ENCODE measurements at regions not wholly inside any gene's neighbourhood (a gene's known extent, or its start where the extent isn't known, plus 50 kb on each side); places are given as distances from the start of the nearest gene placed in this dataset.

DNA sequence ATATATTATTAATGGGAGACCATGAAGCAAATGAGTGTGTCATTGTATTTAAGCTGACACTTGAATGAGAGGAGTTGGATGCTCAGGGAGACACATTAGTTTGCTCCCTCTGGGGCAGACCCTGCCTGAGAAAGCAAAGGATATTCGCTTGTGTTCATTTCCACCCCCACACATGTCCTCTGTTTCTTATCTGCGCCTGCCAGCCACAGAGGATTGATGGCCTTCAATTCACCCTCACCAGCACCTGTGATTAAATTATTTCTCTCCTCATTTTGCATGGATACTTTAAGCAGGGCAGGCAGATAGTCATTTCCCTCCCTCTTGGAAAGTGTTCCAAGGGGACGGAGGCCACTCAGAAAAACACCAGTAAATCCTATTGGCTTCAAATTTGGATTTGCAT, 185.2 kb upstream of the GMDS start:
- in situ Hi-C loops (cut with MboI; ENCODE audit: low pct_unique_long_range_greater_than_20kb, low sequenced_read_pairs, unreplicated experiment), result no loop called here
- TF ChIP-seq, protein P1, sequence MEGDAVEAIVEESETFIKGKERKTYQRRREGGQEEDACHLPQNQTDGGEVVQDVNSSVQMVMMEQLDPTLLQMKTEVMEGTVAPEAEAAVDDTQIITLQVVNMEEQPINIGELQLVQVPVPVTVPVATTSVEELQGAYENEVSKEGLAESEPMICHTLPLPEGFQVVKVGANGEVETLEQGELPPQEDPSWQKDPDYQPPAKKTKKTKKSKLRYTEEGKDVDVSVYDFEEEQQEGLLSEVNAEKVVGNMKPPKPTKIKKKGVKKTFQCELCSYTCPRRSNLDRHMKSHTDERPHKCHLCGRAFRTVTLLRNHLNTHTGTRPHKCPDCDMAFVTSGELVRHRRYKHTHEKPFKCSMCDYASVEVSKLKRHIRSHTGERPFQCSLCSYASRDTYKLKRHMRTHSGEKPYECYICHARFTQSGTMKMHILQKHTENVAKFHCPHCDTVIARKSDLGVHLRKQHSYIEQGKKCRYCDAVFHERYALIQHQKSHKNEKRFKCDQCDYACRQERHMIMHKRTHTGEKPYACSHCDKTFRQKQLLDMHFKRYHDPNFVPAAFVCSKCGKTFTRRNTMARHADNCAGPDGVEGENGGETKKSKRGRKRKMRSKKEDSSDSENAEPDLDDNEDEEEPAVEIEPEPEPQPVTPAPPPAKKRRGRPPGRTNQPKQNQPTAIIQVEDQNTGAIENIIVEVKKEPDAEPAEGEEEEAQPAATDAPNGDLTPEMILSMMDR (IDR thresholded peaks at IDR 0.05; ENCODE audit: extremely low read depth, insufficient read depth, missing control alignments), result no peak
- DNase-seq (ENCODE audit: low spot score), result no peak

DNA sequence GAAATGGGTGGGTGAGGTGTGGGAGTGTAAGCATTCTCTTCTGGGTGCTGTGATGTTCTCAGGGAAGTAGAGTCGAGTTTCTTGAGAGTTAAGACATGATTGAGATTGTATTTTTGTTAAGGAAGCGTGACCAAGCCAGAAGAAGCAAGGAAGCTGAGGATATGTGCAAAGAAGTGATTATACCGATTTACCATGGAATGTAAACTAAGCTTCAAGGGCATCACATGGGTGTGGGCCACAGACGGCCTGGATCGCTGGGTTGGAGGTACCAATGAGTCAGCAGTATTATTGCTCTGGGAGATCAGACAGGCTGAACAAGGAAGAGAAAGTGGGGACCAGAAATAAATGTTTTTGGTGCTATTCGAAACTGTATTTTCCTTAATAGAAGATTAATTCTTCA, 184.1 kb upstream of the GMDS start:
- no peak for DNase-seq (ENCODE audit: low spot score)
- TF ChIP-seq, protein P1 (IDR thresholded peaks at IDR 0.05; ENCODE audit: extremely low read depth, insufficient read depth, missing control alignments), result no peak
- in situ Hi-C loops (cut with MboI; ENCODE audit: low pct_unique_long_range_greater_than_20kb, low sequenced_read_pairs, unreplicated experiment), result no loop called here

DNA sequence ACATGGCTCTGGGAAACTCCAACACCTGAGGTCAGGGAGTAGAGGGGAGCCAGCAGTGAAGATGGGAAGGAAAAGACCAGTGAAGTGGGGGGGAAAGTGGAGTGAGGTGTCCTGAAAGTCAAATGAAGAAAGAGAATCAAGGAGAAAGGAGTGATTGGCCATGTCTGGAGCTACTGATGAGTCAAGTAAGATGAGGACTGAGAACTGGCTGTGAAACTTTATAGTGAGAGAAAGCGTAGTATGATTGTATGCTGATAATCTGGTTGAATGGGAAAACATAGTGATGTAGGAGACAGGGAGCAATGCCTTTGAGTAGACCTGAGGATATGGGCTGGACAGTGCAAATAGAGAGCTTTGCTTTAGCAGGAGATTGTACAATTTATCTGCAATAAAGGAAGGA, 183.6 kb upstream of the GMDS start:
- TF ChIP-seq, protein P1 (IDR thresholded peaks at IDR 0.05; ENCODE audit: extremely low read depth, insufficient read depth, missing control alignments), result no peak
- in situ Hi-C loops (cut with MboI; ENCODE audit: low pct_unique_long_range_greater_than_20kb, low sequenced_read_pairs, unreplicated experiment), result no loop called here
- DNase-seq (ENCODE audit: low spot score), result no peak

DNA sequence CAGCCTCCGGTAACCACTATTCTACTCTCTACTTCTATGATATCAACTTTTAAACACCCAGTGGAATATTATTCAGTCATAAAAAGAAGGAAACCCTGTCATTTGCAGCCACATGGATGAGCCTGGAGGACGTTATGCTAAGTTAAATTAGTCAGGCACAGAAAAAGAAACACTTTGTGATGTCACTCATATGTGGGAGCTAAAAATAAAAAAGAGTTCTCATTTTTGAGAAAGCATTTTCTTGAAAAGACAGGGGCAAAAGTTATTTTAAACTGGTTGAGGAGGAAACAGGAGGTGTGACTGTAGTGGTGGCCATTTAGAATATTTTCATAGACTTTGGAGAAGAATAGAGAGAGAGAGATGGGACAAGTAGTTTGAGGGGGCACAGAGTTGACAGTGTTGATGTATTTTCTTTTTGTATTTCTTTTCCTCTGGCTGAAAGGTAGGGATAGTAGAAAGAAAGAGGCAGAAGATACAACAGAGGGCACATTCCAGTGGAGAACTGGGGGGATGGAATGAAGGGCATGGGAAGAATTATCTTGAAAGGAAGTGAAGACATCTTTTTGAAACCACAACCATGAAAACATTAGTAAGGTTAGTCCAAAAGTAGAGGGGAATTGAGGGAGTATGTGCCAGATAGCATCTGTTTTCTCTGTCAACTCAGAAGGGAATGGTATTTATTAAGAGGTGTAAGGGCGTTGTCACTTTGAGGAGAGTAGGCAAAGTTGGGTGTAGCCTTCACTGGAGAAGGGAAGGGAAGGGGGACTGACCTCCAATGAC, 181.3 kb upstream of the GMDS start:
- no peak for DNase-seq (ENCODE audit: low spot score)
- TF ChIP-seq, protein P1 (IDR thresholded peaks at IDR 0.05; ENCODE audit: extremely low read depth, insufficient read depth, missing control alignments), result no peak
- in situ Hi-C loops (cut with MboI; ENCODE audit: low pct_unique_long_range_greater_than_20kb, low sequenced_read_pairs, unreplicated experiment), result no loop called here

DNA sequence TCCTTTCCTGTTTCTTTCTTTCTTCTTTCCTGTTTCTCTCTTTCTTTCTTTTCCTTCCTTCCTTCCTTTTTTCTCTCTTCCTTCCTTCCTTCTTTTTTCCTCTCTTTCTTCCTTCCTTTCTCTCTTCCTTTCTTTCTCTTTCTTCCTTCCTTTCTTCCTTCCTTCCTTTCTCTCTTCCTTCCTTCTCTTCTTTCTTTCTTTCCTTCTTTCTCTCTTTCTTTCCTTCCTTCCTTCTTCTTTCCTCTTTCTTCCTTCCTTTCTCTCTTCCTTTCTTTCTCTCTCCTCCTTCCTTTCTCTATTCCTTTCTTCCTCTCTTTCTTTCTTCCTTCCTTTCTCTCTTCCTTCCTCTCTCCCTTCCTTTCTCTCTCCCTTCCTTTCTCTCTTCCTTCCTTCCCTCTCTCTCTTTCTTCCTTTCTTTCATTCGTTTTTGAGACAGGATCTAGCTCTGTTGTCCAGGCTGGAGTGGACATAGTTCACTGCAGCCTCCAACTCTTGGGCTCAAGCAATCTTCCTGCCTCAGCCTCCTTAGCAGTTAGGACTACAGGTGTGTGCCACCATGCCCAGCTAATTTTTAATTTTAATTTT, 170.8 kb upstream of the GMDS start:
- no peak for DNase-seq (ENCODE audit: low spot score)
- TF ChIP-seq, protein P1 (IDR thresholded peaks at IDR 0.05; ENCODE audit: extremely low read depth, insufficient read depth, missing control alignments), result no peak
- in situ Hi-C loops (cut with MboI; ENCODE audit: low pct_unique_long_range_greater_than_20kb, low sequenced_read_pairs, unreplicated experiment), result no loop called here

DNA sequence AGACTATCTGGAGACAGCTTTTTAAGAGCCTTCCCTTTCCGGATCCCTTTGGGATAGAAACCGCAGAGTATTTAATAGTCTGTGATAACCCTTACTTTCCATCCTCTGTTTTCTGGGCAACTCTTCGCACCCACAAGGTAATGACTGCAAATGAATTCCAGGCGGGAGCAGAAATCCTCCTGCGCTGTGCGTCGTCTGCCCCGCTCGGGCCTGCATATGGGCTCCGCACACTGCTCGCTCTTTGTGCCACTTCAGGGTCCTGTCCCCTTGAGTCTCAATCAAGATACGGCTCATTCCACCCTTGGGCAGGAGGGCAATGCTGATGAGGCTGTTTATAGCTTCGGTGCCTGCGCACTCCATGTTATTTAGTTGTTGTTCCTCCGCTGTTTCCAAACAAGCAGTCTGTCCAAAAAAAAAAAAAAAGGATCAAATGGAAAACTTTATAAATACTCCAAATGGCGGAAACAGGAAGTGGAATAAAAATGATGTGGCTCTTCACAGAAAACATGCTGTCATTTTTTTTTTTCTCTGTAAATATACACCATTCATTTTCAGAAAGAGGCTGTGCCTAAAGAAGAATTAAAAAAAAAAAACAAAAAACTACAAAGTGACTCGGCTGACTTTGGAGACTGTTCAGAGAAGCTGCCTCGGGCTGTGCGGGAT, 169.6 kb upstream of the GMDS start:
- no peak for DNase-seq (ENCODE audit: low spot score)
- TF ChIP-seq, protein P1 (IDR thresholded peaks at IDR 0.05; ENCODE audit: extremely low read depth, insufficient read depth, missing control alignments), result no peak
- in situ Hi-C loops (cut with MboI; ENCODE audit: low pct_unique_long_range_greater_than_20kb, low sequenced_read_pairs, unreplicated experiment), result no loop called here
